GM10266 (cell line): ENCODE measurements at regions not wholly inside any gene's neighbourhood (a gene's known extent, or its start where the extent isn't known, plus 50 kb on each side); places are given as distances from the start of the nearest gene placed in this dataset.

Experiments
- DNase-seq: peaks from one replicate; pipeline ENCODE4 v3.0.0; 2012; ENCODE audit errors: extremely low spot score
- TF ChIP-seq, protein P1 (sequence below): IDR thresholded peaks from 2 replicates; pipeline ENCODE4 v1.5.1; 2012; ENCODE audit warnings: mild to moderate bottlenecking, low read depth; ENCODE audit not compliant: control insufficient read depth, insufficient read depth; ENCODE audit errors: missing control alignments

DNA sequence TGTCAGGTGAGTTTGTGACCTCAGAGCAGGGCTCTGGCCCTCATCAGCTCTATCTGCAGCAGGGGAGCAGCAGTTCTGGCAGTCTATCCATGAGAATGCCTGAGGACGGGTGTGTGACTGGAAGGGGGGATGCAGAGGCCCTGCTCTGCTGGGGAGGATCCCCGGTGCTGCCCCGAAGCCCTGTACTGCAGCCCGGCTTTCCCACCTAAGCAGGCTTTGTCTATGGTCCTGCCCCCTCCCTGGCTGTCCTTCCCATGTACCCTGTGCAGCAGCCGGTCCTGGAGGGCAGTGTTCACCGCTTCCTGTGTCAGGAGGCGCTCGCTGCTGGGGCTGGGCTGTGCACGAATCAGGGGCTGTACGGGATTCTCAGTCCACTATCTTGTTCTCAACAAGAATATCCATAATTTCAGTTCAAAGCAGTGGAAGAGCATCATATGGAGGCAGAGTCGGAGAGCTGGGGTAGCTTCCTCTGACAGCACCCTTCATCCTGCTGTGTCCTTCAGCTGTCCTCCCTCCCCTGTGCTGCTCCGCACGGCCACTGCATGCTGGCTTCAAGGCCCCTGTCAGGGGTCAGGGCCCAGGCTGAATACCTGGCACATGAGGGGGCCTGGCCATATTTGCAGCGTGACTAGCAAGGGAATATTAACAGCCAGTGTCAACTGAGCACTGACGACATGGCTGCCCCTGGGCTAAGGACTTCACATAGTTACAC lies 125.2 kb downstream of the CTTN start:
- no peak for DNase-seq
- TF ChIP-seq, protein P1, sequence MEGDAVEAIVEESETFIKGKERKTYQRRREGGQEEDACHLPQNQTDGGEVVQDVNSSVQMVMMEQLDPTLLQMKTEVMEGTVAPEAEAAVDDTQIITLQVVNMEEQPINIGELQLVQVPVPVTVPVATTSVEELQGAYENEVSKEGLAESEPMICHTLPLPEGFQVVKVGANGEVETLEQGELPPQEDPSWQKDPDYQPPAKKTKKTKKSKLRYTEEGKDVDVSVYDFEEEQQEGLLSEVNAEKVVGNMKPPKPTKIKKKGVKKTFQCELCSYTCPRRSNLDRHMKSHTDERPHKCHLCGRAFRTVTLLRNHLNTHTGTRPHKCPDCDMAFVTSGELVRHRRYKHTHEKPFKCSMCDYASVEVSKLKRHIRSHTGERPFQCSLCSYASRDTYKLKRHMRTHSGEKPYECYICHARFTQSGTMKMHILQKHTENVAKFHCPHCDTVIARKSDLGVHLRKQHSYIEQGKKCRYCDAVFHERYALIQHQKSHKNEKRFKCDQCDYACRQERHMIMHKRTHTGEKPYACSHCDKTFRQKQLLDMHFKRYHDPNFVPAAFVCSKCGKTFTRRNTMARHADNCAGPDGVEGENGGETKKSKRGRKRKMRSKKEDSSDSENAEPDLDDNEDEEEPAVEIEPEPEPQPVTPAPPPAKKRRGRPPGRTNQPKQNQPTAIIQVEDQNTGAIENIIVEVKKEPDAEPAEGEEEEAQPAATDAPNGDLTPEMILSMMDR: no peak

DNA sequence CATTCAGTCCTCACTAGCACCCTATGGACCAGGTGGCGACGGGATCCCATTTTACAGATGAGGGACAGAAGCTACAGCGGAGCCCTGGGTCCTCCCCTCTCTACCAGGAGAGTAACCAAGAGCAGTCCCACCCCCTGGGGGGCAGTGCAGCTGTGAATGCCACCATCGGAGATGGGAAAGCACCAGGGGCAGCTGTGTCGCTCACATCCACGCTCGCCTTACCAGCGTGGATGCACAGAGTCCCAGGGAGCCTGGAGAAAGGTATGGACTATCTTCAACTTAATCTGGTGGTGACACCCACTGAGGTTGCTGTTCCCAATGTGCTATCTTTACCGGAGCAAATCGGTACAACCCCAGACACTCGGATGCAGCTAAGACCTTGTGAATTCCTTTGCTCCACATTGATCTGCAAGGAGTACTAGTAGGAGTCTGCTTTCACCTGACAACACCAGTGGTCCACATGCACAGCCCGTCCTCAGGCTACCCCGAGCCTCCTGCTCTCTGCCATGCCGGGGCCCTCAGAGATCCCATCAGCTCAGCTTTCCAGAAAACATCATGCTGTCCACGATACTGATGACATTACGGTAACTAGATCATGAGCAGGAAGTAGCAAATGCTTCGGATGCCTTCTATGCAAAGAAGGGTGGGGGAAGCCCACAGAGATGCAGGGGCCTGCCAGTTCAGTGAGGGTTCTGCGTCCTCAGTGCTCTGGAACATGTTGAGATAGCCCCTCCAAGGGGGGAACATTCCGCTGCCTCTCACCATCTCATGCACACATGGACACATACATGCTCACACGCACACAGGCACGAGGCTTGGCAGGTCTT lies 126.0 kb downstream of the CTTN start:
- TF ChIP-seq, protein P1: no peak
- no peak for DNase-seq

DNA sequence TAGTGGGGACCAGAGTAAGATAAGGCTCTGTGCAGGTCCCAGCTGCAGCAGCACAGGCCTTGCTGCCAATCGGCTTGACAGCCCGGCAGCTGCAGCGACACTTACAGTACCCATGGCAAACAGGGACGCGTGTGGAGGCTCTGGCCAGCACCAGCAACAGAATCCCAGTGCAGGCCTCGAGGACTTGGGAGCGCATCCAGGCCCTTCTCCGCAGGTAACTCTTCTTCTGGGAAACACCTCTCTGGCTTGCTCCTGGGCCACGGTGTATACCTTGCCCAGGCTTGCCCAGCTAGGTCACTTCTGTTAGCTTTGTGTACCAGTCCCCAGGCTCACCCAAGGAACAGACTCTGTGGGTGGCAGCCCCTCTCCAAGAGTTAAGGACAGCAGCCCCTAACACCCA lies 126.7 kb downstream of the CTTN start:
- no peak for DNase-seq
- TF ChIP-seq, protein P1: no peak

DNA sequence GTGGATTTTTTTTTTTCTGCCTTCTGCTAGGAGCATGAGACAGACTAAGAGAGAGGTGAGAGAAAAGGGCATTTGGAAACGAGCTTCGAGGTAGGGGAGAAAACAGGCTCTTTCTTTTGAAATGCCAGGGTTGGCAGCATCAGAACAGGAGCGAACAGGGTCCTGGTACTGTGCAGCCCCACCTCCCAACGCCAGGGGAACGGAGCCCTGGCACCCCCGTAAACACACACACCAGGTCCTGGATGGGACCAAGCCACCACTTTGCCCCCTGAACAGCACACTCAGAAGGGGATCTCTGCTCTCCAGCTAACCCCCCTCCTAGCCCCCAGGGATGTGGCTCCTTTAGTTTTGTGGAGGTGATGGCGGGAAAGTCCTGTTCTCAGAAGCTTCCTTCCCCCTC lies 127.1 kb downstream of the CTTN start:
- TF ChIP-seq, protein P1: no peak
- no peak for DNase-seq

DNA sequence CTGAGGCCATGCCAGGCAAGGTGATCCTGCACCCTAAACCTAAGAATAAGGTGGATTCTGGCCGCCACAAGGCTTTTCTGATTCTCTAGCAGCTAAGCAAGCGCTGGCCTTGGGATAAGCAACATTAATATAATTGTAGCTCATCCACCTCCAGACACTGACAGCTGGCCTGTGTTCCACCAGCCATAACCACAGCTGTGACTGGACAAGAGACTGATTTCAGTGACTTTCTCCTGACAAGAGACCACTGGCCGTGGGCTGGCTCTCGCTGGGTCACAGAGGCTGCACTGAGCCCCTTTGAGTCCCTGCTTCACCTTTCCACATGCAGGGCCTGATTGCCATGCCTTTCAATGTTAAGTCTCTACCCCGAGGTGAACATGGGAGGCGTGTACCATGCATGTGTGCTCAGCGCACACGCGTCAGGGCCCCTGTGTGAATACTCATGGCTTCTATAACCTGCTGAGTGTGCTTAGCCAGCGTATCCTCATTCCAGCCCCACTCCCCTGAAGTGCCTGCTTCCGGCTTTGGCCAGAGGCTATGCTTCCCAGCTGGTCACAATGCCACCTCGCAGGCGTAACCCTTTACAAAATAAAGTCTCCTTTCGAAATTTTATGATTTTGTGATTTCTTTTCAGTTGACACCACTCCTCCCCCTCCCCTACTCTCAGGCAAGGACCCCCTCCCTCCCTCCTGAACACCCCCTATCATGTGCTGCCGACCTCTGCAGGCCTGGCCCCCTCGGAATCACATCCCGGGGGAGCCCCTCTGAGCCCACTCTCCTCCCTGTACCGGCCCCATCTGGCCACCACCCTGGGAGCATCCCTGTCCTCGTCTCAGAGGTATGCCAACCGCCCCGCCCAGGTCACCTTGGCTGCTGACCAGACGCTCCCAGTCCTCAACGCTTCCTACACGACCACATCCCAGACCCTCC lies 128.1 kb downstream of the CTTN start:
- TF ChIP-seq, protein P1: no peak
- DNase-seq: no peak

DNA sequence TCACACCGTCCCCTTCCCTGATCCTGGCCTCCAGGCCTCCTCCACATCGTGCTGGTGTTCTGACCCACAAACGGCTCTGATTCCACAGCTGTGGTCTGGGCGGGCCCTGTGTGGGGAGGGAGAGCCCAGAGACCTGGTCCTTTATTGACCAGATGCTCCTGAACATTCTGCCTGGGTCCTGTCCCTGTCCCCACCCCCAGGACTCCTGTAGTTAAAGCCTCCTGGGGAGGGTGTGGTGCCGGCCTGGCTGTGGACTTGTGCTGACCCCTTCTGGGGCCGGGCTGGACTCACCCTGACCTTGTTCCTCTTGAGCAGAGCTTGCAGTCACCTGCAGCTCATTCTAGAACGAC lies 128.7 kb downstream of the CTTN start:
- TF ChIP-seq, protein P1: no peak
- DNase-seq: no peak
